ENCODE measurements at regions not wholly inside any gene's neighbourhood (a gene's known extent, or its start where the extent isn't known, plus 50 kb on each side); places are given as distances from the start of the nearest gene placed in this dataset.
"Not testable (repeated sequence)": the region's sequence is repeated elsewhere in the genome, so short reads cannot be mapped to it uniquely, and the experiment has no call there.

DNA sequence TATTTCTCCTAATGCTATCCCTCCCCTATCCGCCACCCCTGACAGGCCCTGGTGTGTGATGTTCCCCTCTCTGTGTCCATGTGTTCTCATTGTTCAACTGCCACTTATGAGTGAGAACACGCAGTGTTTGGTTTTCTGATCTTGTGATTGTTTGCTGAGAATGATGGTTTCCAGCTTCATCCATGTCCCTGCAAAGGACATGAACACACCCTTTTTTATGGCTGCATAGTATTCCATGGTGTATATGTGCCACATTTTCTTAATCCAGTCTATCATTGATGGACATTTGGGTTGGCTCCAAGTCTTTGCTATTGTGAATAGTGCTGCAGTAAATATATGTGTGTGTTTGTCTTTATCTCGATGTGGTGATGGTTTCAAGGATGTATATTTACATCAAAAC, 353.4 kb downstream of the PTPRU start:
- H3K27me3 ChIP-seq (ENCODE audit: control insufficient read depth, insufficient read depth, low read length); H3K36me3 ChIP-seq (ENCODE audit: control insufficient read depth, low read depth, low read length); H3K4me3 ChIP-seq (ENCODE audit: low read length); H3K9me3 ChIP-seq (ENCODE audit: control insufficient read depth, low read depth, low read length); H3K27ac ChIP-seq (ENCODE audit: low read length); H3K9ac ChIP-seq (ENCODE audit: low read length); H3K4me1 ChIP-seq (ENCODE audit: control insufficient read depth, low read depth, low read length): not testable (repeated sequence)

DNA sequence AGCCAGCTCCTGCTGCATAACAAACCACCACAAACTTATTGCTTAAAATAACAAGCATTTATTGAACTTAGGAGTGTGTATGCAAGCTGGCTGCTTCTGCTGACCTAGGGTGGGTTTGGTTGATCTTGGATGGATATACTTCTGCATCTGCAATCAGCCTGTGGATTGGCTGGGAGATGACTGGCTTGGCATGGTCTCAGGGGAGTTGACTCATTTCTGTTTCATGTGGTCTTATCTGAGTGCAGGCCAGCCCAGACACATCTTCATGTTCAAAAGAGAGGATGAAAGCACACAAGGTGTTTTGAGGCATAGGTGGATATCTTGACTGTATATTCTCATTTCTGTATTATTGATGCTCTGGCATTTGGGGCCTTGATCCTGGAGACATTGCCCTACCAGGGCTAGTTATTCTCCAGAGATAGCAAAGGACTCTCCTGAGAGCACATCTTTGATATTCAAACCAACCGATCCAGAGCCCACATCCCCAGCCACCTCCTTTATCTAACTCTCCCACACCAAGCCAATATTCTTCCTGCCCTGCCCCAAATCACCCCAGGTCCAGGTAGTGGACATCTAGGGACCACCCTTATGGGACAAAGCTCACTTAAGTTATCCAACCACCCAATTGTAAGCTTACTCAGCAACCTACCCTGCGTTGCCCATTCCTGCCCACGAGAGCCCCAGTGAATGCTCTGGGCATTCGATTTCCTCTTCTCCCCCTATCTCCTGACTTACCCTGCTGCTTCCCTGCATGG, 350.8 kb downstream of the PTPRU start:
- Histone ChIP-seq H3K36me3 (ENCODE audit: control insufficient read depth, low read depth, low read length) (no peaks in the 10 kb centered on the region), H3K4me1 (ENCODE audit: control insufficient read depth, low read depth, low read length) (no peaks in the 10 kb centered on the region), H3K9me3 (ENCODE audit: control insufficient read depth, low read depth, low read length) (no peaks in the 10 kb centered on the region), H3K9ac (ENCODE audit: low read length) (no peak overlapping the region), H3K27me3 (ENCODE audit: control insufficient read depth, insufficient read depth, low read length) (no peaks in the 10 kb centered on the region), H3K27ac (ENCODE audit: low read length) (no peak overlapping the region), H3K4me3 (ENCODE audit: low read length) (no peak overlapping the region)

DNA sequence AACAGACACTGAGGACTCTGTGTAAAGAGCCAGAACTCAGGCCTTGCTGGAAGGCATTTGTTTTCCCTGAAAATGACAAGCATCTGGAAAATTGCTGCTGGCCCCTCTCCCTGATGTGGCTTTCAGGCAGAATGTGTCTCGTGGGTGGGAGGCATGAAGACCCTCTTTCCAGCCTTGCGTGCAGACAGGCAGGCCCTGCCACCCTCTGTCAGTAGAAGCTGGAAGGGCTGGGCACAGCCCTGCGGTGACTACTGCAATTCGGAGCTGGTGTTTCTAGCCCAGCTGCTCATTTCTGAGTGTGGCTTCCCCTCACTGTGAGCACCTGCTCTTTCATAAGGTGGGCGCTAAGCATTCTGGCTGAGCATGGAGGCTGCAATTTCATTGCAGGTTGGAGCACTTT, 349.9 kb downstream of the PTPRU start:
- Histone ChIP-seq H3K9me3 (ENCODE audit: control insufficient read depth, low read depth, low read length) (no peaks in the 10 kb centered on the region), H3K4me1 (ENCODE audit: control insufficient read depth, low read depth, low read length) (no peaks in the 10 kb centered on the region), H3K36me3 (ENCODE audit: control insufficient read depth, low read depth, low read length) (no peaks in the 10 kb centered on the region), H3K27me3 (ENCODE audit: control insufficient read depth, insufficient read depth, low read length) (no peaks in the 10 kb centered on the region), H3K9ac (ENCODE audit: low read length) (no peak overlapping the region), H3K27ac (ENCODE audit: low read length) (no peak overlapping the region), H3K4me3 (ENCODE audit: low read length) (no peak overlapping the region)

DNA sequence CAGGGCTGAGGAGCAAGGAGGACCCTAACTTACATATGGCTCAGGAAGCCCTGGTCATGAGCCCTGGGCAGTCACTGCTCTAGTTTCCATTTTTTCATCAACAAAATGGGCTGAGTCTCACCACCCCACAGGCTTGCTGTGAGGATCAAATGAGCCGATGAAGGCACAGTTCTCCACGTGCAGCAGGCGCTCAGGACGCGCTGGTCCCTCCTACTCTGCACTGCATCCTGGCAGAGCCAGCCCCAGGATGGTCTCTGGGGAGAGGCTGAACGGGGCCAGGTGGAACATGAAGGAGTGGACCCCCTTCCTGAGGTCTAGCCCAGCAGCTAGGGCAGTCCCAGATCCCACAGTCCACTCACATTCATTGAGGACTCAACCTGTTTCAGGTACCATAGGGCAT, 349.3 kb downstream of the PTPRU start:
- no peaks in the 10 kb centered on the region for H3K27me3 ChIP-seq (ENCODE audit: control insufficient read depth, insufficient read depth, low read length)
- H3K27ac ChIP-seq (ENCODE audit: low read length): no peak overlapping the region
- H3K9me3 ChIP-seq (ENCODE audit: control insufficient read depth, low read depth, low read length): no peaks in the 10 kb centered on the region
- H3K4me1 ChIP-seq (ENCODE audit: control insufficient read depth, low read depth, low read length): no peaks in the 10 kb centered on the region
- no peaks in the 10 kb centered on the region for H3K36me3 ChIP-seq (ENCODE audit: control insufficient read depth, low read depth, low read length)
- no peak overlapping the region for H3K4me3 ChIP-seq (ENCODE audit: low read length)
- H3K9ac ChIP-seq (ENCODE audit: low read length): no peak overlapping the region

DNA sequence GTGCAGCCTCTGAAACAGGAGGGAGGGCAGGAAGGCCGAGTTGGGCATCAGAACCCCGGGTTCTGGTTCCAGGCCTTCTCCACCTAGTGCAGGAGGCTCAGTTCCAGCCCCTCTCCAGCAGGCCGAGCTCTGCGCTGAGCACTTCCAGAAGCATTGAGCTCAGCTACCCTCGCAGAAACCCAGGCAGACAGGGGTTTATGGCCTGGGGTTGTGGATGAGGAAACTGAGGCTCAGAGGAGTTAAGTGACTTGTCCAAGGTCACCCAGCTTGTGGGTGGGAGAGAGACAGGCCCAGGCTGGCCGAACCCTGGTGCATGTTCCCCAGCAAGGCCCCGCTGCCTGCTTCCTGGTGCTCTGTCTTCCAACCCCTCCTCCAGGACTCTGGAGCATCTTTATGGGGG, 348.9 kb downstream of the PTPRU start:
- H3K9ac ChIP-seq (ENCODE audit: low read length): no peak overlapping the region
- H3K4me3 ChIP-seq (ENCODE audit: low read length): no peak overlapping the region
- H3K9me3 ChIP-seq (ENCODE audit: control insufficient read depth, low read depth, low read length): no peaks in the 10 kb centered on the region
- H3K4me1 ChIP-seq (ENCODE audit: control insufficient read depth, low read depth, low read length): no peaks in the 10 kb centered on the region
- no peak overlapping the region for H3K27ac ChIP-seq (ENCODE audit: low read length)
- no peaks in the 10 kb centered on the region for H3K36me3 ChIP-seq (ENCODE audit: control insufficient read depth, low read depth, low read length)
- no peaks in the 10 kb centered on the region for H3K27me3 ChIP-seq (ENCODE audit: control insufficient read depth, insufficient read depth, low read length)

DNA sequence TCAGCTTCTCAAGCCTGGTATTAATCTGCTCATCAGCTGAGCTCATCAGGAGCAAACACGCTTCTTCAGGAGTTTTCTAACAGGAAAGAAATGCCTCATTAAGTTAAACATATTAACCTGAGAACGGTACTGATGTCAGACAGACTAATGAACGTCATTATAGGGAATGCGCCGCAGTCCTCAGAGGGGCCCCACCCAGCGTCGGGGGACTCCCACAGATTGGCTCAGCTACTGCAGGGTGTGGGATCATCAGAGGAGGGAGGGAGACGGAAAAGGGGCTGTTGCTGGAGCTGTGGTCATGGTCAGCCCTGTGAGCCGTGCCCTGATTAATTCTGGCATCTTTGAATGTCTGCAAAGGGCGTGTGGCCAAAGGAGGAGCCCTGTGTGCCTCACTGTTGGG, 348.5 kb downstream of the PTPRU start:
- H3K36me3 ChIP-seq (ENCODE audit: control insufficient read depth, low read depth, low read length): no peaks in the 10 kb centered on the region
- H3K9me3 ChIP-seq (ENCODE audit: control insufficient read depth, low read depth, low read length): no peaks in the 10 kb centered on the region
- H3K9ac ChIP-seq (ENCODE audit: low read length): no peak overlapping the region
- H3K27me3 ChIP-seq (ENCODE audit: control insufficient read depth, insufficient read depth, low read length): no peaks in the 10 kb centered on the region
- no peak overlapping the region for H3K27ac ChIP-seq (ENCODE audit: low read length)
- H3K4me1 ChIP-seq (ENCODE audit: control insufficient read depth, low read depth, low read length): no peaks in the 10 kb centered on the region
- H3K4me3 ChIP-seq (ENCODE audit: low read length): no peak overlapping the region

DNA sequence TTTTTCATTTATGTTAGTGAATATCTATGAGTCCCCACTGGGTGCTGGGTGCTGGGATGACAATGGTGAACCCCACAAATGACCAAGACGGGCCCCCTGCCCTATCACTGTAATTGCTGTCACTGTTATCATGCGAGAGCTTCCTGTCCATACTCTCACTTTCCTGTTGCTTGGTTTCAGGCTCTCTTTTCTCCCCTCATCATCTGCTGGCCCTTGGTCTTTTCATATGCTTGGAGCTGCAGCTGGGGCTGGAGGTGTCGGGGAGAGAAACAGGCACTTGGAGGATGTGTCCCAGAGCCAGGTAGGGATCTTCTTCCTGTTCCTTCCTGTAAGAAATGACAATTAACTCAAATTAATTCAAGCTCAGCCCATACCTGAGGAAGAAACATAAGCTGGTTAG, 348.0 kb downstream of the PTPRU start:
- Histone ChIP-seq H3K36me3 (ENCODE audit: control insufficient read depth, low read depth, low read length) (no peaks in the 10 kb centered on the region), H3K9me3 (ENCODE audit: control insufficient read depth, low read depth, low read length) (no peaks in the 10 kb centered on the region), H3K4me1 (ENCODE audit: control insufficient read depth, low read depth, low read length) (no peaks in the 10 kb centered on the region), H3K27ac (ENCODE audit: low read length) (no peak overlapping the region), H3K4me3 (ENCODE audit: low read length) (no peak overlapping the region), H3K9ac (ENCODE audit: low read length) (no peak overlapping the region), H3K27me3 (ENCODE audit: control insufficient read depth, insufficient read depth, low read length) (no peaks in the 10 kb centered on the region)

DNA sequence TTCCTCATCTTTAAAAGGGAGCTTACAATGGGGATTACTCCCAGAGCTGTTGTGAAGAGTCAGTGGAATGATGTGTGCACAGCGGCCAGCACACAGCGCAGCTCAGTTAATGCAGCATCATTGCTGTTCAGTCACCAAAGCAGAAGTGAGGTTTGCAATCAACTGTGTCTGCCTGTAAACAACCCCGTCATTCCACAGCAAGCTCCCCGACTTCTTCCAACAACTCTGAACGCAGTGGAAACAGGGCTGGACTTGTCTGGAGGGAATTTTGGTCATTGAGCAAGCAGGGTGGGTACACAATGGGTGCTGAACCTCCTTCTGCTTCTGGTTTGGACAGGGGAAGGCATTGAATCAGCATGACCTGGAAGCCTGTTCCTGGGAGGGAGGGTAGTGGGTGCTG, 347.4 kb downstream of the PTPRU start:
- Histone ChIP-seq H3K9ac (ENCODE audit: low read length) (no peak overlapping the region), H3K27ac (ENCODE audit: low read length) (no peak overlapping the region)

DNA sequence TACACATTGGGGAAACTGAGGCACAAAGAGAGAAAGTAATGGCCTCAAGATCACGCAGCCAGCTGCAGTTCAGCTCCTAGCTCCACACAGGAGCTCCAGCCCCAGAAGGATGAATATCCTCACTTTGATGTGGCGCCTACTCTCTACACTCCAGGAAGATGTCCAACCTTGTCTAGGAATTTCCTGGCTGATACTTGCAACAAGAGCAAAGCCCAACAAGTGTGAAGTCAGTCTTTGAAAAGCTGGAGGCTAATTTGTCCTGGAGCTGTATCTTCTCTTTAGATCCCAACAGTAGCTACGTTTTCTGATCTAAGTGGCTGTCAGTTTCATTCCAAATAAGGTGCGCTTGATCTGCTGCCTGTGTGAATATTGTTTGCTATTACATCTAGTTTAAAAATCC, 344.9 kb downstream of the PTPRU start:
- Histone ChIP-seq H3K4me1 (ENCODE audit: control insufficient read depth, low read depth, low read length) (peaks cover 4% of the 10 kb centered on the region), H3K27ac (ENCODE audit: low read length) (no peak overlapping the region), H3K9ac (ENCODE audit: low read length) (no peak overlapping the region), H3K27me3 (ENCODE audit: control insufficient read depth, insufficient read depth, low read length) (no peaks in the 10 kb centered on the region), H3K36me3 (ENCODE audit: control insufficient read depth, low read depth, low read length) (no peaks in the 10 kb centered on the region), H3K4me3 (ENCODE audit: low read length) (no peak overlapping the region), H3K9me3 (ENCODE audit: control insufficient read depth, low read depth, low read length) (no peaks in the 10 kb centered on the region)

More for the DNA sequence above, 347.4 kb downstream of the PTPRU start:
- Histone ChIP-seq H3K36me3 (ENCODE audit: control insufficient read depth, low read depth, low read length) (no peaks in the 10 kb centered on the region), H3K27me3 (ENCODE audit: control insufficient read depth, insufficient read depth, low read length) (no peaks in the 10 kb centered on the region), H3K9me3 (ENCODE audit: control insufficient read depth, low read depth, low read length) (no peaks in the 10 kb centered on the region), H3K4me3 (ENCODE audit: low read length) (no peak overlapping the region), H3K4me1 (ENCODE audit: control insufficient read depth, low read depth, low read length) (peaks cover under 1% of the 10 kb centered on the region)

DNA sequence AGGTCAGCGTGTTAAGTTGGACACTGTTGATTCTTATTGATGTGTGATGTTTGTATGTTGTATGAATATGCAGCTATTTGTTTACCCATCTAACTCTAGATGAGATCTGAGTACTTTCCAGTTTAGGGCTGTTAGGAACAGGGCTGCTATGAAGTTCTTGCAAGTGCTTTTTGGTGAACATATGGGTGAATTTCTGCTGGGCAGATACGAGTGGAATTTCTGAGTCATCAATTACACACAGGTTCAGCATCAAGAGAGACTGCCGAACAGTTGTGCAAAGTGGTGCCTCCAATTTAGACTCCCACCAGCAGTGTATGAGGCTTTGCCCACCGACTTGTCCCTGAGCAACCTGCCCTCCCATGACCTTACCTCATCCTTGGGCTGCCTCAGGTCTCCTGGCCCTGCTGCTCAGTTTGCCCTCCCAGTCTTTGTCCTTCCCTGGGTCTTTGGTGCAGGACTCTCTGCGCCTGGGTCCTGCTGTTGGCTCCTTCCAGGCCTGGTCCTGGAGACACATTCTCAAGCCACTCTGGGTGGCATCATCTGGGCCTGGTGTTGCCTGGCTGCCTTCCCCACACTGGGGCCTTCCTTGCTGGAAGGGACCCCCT, 343.6 kb downstream of the PTPRU start:
- H3K9me3 ChIP-seq (ENCODE audit: control insufficient read depth, low read depth, low read length): no peaks in the 10 kb centered on the region
- H3K4me1 ChIP-seq (ENCODE audit: control insufficient read depth, low read depth, low read length): peaks cover 4% of the 10 kb centered on the region
- H3K9ac ChIP-seq (ENCODE audit: low read length): no peak overlapping the region
- no peaks in the 10 kb centered on the region for H3K36me3 ChIP-seq (ENCODE audit: control insufficient read depth, low read depth, low read length)
- no peaks in the 10 kb centered on the region for H3K27me3 ChIP-seq (ENCODE audit: control insufficient read depth, insufficient read depth, low read length)
- H3K27ac ChIP-seq (ENCODE audit: low read length): no peak overlapping the region
- H3K4me3 ChIP-seq (ENCODE audit: low read length): no peak overlapping the region

DNA sequence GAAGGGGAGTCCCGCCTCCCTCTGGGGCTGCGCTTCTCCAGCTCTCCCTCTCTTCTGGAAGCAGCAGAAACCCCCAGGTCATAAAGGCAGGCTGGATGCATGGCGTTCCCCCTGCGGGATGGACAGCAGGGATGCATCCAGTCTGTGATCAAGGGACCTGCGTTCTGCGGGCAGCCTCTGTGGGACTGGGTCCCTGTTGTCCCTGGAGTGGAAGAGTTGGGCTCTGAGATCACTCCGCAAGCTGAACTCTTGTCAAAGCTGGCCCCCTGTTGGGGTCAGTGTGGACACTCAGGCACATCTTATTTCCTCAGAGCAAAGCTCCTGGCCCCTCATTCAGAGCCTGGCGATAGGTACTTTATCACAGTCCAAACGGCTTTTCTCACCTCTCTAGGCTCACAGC, 341.2 kb downstream of the PTPRU start:
- Histone ChIP-seq H3K9me3 (ENCODE audit: control insufficient read depth, low read depth, low read length) (no peaks in the 10 kb centered on the region), H3K27me3 (ENCODE audit: control insufficient read depth, insufficient read depth, low read length) (no peaks in the 10 kb centered on the region), H3K4me3 (ENCODE audit: low read length) (no peak overlapping the region), H3K9ac (ENCODE audit: low read length) (no peak overlapping the region), H3K36me3 (ENCODE audit: control insufficient read depth, low read depth, low read length) (no peaks in the 10 kb centered on the region), H3K27ac (ENCODE audit: low read length) (no peak overlapping the region), H3K4me1 (ENCODE audit: control insufficient read depth, low read depth, low read length) (peaks cover 4% of the 10 kb centered on the region)

DNA sequence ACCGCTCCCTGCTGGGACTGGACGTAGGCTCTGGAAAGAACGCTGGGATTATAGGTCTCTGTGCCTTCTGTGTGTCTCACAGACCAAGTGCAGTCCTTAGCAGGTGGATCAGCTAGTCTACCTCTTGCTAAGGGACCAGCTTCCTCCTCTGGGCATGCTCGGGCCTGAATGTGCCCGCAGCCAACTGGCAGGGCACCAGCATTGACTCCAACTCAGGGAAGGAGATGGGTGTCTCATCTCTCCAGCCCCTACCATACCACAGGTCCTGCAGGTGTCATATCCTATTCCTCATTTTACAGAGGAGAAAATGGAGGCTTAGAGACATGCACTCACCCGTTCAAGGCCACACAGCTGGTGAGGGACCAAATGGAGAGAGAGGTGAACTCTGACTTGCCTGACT, 340.2 kb downstream of the PTPRU start:
- H3K27me3 ChIP-seq (ENCODE audit: control insufficient read depth, insufficient read depth, low read length): no peaks in the 10 kb centered on the region
- H3K4me1 ChIP-seq (ENCODE audit: control insufficient read depth, low read depth, low read length): peaks cover 4% of the 10 kb centered on the region
- H3K27ac ChIP-seq (ENCODE audit: low read length): no peak overlapping the region
- H3K4me3 ChIP-seq (ENCODE audit: low read length): no peak overlapping the region
- no peaks in the 10 kb centered on the region for H3K9me3 ChIP-seq (ENCODE audit: control insufficient read depth, low read depth, low read length)
- H3K36me3 ChIP-seq (ENCODE audit: control insufficient read depth, low read depth, low read length): no peaks in the 10 kb centered on the region
- H3K9ac ChIP-seq (ENCODE audit: low read length): no peak overlapping the region

Data from iPS-18a (cell line).